Neural cell (in vitro differentiated cells): ENCODE measurements at regions not wholly inside any gene's neighbourhood (a gene's known extent, or its start where the extent isn't known, plus 50 kb on each side); places are given as distances from the start of the nearest gene placed in this dataset.

Experiments used
- H2AFZ ChIP-seq: fragments of 200-600, 300-800 bp; sonication (generic), shearing (Covaris generic); 2 replicates; pipeline ENCODE4 v1.6.0; 2014; ENCODE audit warnings: low read depth, mild to moderate bottlenecking, antibody characterized with exemption, low read length, moderate library complexity
- H3F3A ChIP-seq: fragments of 200-600 bp; shearing (Covaris generic); 2 replicates; pipeline ENCODE4 v1.6.1; 2016; ENCODE audit warnings: mild to moderate bottlenecking, moderate library complexity, mixed read lengths, antibody characterized with exemption, low read length; ENCODE audit not compliant: insufficient read depth, poor library complexity, severe bottlenecking
- H3K27ac ChIP-seq: fragments of 200-600, 300-800 bp; sonication (generic), shearing (Covaris generic); 2 replicates; pipeline ENCODE4 v1.5.1; 2014; ENCODE audit warnings: mild to moderate bottlenecking, low read length, moderate library complexity
- H3K27me3 ChIP-seq: fragments of 300-800, 200-600 bp; sonication (generic), shearing (Covaris generic); 2 replicates; pipeline ENCODE4 v1.6.0; 2014; ENCODE audit warnings: mild to moderate bottlenecking, low read depth, low read length, moderate library complexity; ENCODE audit not compliant: insufficient read depth
- H3K36me3 ChIP-seq: fragments of 300-800, 200-600 bp; sonication (generic), shearing (Covaris generic); 2 replicates; pipeline ENCODE4 v1.5.1; 2014; ENCODE audit warnings: mild to moderate bottlenecking, antibody characterized with exemption, low read length, moderate library complexity; ENCODE audit not compliant: insufficient read depth
- H3K4me2 ChIP-seq: fragments of 300-800, 200-600 bp; sonication (generic), shearing (Covaris generic); 2 replicates; pipeline ENCODE4 v1.6.0; 2014; ENCODE audit warnings: mild to moderate bottlenecking, low read length
- H3K4me3 ChIP-seq: fragments of 300-800, 200-600 bp; sonication (generic), shearing (Covaris generic); 2 replicates; pipeline ENCODE4 v1.5.1; 2014; ENCODE audit warnings: mild to moderate bottlenecking, low read length, moderate library complexity
- H3K79me2 ChIP-seq: fragments of 200-600 bp; shearing (Covaris generic); replicated peaks from 2 replicates; pipeline ENCODE4 v1.6.0; 2014; ENCODE audit warnings: mild to moderate bottlenecking, low read length, moderate library complexity; ENCODE audit not compliant: insufficient read depth
- H3K9ac ChIP-seq: fragments of 300-800, 200-600 bp; sonication (generic), shearing (Covaris generic); 2 replicates; pipeline ENCODE4 v1.6.1; 2016; ENCODE audit warnings: mild to moderate bottlenecking, low read length, mixed read lengths
- H3K9me2 ChIP-seq: fragments of 200-600 bp; shearing (Covaris generic); 2 replicates; pipeline ENCODE4 v1.6.1; 2016; ENCODE audit warnings: mild to moderate bottlenecking, low read length, mixed read lengths; ENCODE audit not compliant: insufficient read depth
- H3K9me3 ChIP-seq: fragments of 200-600, 300-800 bp; sonication (generic), shearing (Covaris generic); 2 replicates; pipeline ENCODE4 v1.6.1; 2016; ENCODE audit warnings: mild to moderate bottlenecking, mixed run types, low read length, moderate library complexity, mixed read lengths
- H4K20me1 ChIP-seq: fragments of 200-600 bp; shearing (Covaris generic); 2 replicates; pipeline ENCODE4 v1.6.1; 2016; ENCODE audit warnings: mild to moderate bottlenecking, mixed run types; ENCODE audit not compliant: insufficient read depth
- CTCF ChIP-seq: fragments of 450-650 bp; IDR thresholded peaks from 2 replicates; pipeline ENCODE4 v1.5.1; 2014; ENCODE audit warnings: antibody characterized with exemption, mild to moderate bottlenecking, moderate library complexity; ENCODE audit not compliant: poor library complexity, severe bottlenecking
- EP300 ChIP-seq: fragments of 450-650 bp; conservative IDR thresholded peaks from 2 replicates; pipeline ENCODE4 v1.6.1; 2014; ENCODE audit warnings: antibody characterized with exemption, mild to moderate bottlenecking, moderate library complexity; ENCODE audit not compliant: poor library complexity, severe bottlenecking
- EZH2 ChIP-seq: fragments of 200-600, 300-800 bp; shearing (Covaris generic), sonication (generic); IDR thresholded peaks from 2 replicates; pipeline ENCODE4 v1.6.1; 2014; ENCODE audit warnings: antibody characterized with exemption, low read length, borderline replicate concordance, mild to moderate bottlenecking; ENCODE audit not compliant: insufficient read depth, poor library complexity, severe bottlenecking
- MXI1 ChIP-seq: fragments of 450-650 bp; conservative IDR thresholded peaks from 2 replicates; pipeline ENCODE4 v1.6.1; 2014; ENCODE audit warnings: antibody characterized with exemption, mild to moderate bottlenecking; ENCODE audit not compliant: poor library complexity, severe bottlenecking
- POLR2AphosphoS5 ChIP-seq: IDR thresholded peaks from 2 replicates; pipeline ENCODE4 v1.6.1; 2012
- RAD21 ChIP-seq: fragments of 450-650 bp; conservative IDR thresholded peaks from 2 replicates; pipeline ENCODE4 v1.6.1; 2014; ENCODE audit warnings: antibody characterized with exemption, mild to moderate bottlenecking, moderate library complexity
- REST ChIP-seq: IDR thresholded peaks from 2 replicates; pipeline ENCODE4 v1.6.1; 2012; ENCODE audit warnings: borderline replicate concordance
- SMC3 ChIP-seq: fragments of 450-650 bp; conservative IDR thresholded peaks from 2 replicates; pipeline ENCODE4 v1.6.1; 2014; ENCODE audit warnings: antibody characterized with exemption, mild to moderate bottlenecking, moderate library complexity; ENCODE audit not compliant: poor library complexity
- TAF1 ChIP-seq: IDR thresholded peaks from 2 replicates; pipeline ENCODE4 v1.6.1; 2012; ENCODE audit warnings: low read depth

GRCh38 chr16:17683281-17683680 is 212.5 kb upstream of the XYLT1 start:
- Histone ChIP-seq H3K4me2 (no peak overlapping the region), H3K27me3 (no peaks in the 10 kb centered on the region), H3K79me2 (no peaks in the 10 kb centered on the region), H3K4me3 (no peak overlapping the region), H3K9me2 (no peaks in the 10 kb centered on the region), H3K9ac (no peak overlapping the region), H3K36me3 (no peaks in the 10 kb centered on the region), H3F3A (no peaks in the 10 kb centered on the region), H2AFZ (no peak overlapping the region), H3K9me3 (no peaks in the 10 kb centered on the region), H3K27ac (no peak overlapping the region), H4K20me1 (no peaks in the 10 kb centered on the region)
- TF ChIP-seq EP300 (no peak), MXI1 (no peak), RAD21 (no peak), REST (no peak), CTCF (no peak)

- Histone ChIP-seq H3K9me3 (no peaks in the 10 kb centered on the region), H3K4me2 (no peak overlapping the region), H3K9me2 (no peaks in the 10 kb centered on the region), H3F3A (no peaks in the 10 kb centered on the region), H3K27ac (no peak overlapping the region), H3K27me3 (no peaks in the 10 kb centered on the region), H3K79me2 (no peaks in the 10 kb centered on the region), H3K4me3 (no peak overlapping the region), H3K9ac (no peak overlapping the region), H4K20me1 (no peaks in the 10 kb centered on the region), H3K36me3 (no peaks in the 10 kb centered on the region), H2AFZ (no peak overlapping the region)
- no peak for TF ChIP-seq CTCF
- TF ChIP-seq TAF1: no peak
- TF ChIP-seq REST: no peak
- TF ChIP-seq SMC3: no peak
- no peak for TF ChIP-seq POLR2AphosphoS5
- no peak for TF ChIP-seq EZH2
- no peak for TF ChIP-seq RAD21
- no peak for TF ChIP-seq EP300
- no peak for TF ChIP-seq MXI1
These were observed 205.4 kb upstream of the XYLT1 start for GRCh38 chr16:17676171-17676570.
